Stimulated activated CD4-positive, alpha-beta T cell treated with anti-CD3 and anti-CD28 coated beads, Interleukin-4, amount 100 ng/mL, for 1 hour (primary cell): ENCODE measurements at regions not wholly inside any gene's neighbourhood (a gene's known extent, or its start where the extent isn't known, plus 50 kb on each side); places are given as distances from the start of the nearest gene placed in this dataset.

Experiments used
- DNase-seq: peaks from one replicate; pipeline ENCODE4 v3.0.0-alpha.2; 2020

- no peak for DNase-seq
These were observed 204.8 kb downstream of the KLF12 start for GRCh38 chr13:73929287-73929932.

- no peak for DNase-seq
These were observed 209.6 kb downstream of the KLF12 start for GRCh38 chr13:73924607-73925006.

- DNase-seq: no peak
These were observed 211.5 kb downstream of the KLF12 start for GRCh38 chr13:73922493-73923393.

DNA sequence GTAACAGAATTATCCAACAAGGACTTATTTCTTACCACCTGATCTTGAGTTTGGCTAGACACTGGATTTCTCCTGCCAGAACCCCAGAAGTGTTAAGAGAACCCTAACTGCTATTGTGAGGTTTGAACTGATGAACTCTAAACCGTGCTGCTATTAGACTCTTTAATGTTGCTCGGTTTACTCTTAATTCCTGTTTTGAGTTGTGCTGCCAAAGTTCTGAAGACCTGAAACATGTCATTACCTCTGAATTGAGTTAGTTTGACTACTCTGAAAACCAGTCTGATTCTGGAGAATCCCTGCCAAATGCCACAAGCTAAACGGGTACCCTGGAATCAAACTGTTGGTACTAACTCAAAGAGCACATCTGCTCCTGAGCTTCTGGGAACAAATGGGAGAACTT lies 215.5 kb downstream of the KLF12 start:
- DNase-seq: no peak

DNA sequence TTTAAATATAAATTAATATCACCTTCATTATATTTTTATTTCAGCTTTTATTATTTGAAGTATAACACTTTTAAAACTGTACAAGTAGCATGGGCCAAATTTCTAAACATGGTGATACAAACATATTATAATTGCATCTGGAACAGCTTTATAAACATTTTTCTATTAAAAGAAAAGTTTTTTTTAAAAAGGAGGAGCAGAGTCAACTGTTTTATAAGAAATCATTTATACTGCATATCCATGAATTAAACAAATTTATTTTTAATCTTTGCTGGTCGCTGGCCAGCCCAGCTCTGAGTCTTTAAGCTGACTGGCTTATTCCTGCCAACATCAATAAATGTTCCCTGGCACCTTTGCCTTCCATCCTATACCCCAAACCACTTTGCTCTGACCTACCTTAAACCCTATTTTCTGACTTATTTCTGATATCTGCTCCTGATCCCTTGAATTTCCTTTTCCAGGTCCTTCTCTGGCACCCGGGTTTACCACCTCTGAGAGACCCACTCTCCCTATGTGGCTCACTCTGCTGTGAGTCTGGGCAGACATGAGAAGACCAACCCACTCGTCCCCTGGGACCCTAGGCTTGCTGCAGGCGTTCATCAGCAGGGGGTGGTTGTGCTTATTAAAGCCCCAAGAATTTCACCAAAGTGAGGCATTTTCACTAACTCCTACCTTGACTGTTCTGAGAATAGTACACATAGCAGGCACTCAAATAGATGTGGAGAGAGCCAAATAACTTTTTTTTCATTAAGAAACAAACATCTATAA lies 220.3 kb downstream of the KLF12 start:
- DNase-seq: no peak

DNA sequence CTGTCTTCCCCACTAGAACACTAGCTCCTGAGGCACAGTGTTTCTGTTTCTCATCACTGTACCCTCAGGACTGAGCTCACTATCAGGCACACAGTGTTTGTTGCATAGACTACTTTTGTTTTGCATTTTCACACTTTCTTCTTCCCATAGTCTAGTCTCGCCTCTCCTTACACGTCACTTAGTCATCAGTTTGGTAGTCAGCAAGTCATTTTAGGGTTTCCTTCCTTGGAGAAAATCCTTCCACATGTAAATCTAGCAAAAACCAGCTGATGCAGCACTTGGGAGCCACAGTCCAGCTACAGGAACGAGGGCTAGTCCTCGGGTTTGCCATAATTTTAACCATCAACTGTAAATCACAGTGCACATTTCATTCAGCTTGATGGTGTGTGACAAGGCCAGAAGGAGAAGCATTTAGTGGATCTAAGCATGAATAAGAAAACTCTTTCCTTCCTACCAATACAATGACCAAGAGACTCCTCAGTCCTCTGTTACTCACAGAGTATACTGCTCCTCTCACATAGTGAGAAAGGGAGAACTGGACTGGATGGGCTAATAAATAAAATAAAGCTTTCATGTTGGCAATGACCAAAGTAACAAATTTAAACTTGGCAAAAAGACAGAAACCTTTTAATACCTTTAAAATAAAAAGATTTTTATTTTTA lies 221.0 kb downstream of the KLF12 start:
- no peak for DNase-seq

DNA sequence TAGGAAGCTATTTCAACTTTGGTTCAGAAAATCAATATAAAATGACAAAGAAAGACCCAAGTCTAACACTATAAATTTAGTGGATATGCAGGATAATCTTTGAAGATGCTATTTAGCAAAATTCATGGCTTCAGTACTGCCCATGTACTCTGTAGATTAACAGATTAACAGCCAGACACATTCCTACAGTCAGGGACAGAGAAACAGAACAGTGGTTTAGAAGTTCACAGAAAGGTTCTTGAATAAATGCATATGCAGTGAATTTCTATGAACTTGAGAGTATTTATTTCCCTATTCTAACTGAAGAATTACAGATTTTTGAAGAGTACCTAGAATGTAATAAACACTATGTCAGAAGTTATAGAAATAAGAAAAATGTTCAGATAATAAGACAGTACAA lies 222.8 kb downstream of the KLF12 start:
- DNase-seq: no peak

- DNase-seq: no peak
These were observed 223.5 kb downstream of the KLF12 start for GRCh38 chr13:73910733-73911132.

DNA sequence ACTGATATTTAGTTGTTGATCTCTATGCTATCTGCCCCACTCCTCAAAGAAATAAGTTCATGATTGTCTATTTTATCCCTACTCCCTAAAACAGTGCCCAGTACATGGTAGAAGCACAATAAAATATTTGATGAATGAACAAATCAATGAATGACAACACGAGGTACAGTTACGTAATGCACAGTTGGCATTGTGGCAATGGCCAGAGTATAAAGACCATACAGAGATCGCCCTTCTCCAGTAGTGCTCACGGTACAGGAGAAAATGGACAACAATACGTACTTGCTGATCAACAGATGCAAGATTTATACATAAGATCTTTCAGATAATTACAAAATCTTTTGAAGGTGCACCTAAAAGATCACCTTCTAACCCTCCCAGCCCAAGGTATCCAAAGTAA lies 225.4 kb downstream of the KLF12 start:
- no peak for DNase-seq

GRCh38 chr13:73904625-73905024 lies 229.6 kb downstream of the KLF12 start:
- no peak for DNase-seq

GRCh38 chr13:73903561-73903960 lies 230.6 kb downstream of the KLF12 start:
- DNase-seq: no peak

- DNase-seq: no peak
These were observed 231.4 kb downstream of the KLF12 start for GRCh38 chr13:73902847-73903246.

DNA sequence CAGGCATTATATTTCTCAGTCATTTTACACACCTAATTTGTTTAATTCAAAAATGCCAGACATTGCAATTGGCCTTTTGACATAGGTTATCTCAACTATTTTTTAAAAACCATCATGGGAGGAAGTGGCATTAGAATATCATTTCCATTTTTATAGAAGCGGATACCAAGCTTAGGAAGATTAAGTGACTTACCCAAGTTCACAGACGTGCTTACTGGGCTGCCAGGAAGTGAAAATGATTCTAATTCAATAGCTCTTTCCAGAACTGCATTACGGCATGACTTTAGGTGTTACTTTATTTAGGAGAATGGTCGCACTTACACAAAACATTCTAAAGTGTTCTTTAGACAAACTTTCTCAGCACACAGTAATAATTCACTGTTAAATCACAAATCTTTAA lies 231.9 kb downstream of the KLF12 start:
- no peak for DNase-seq

- DNase-seq: no peak
These were observed 232.7 kb downstream of the KLF12 start for GRCh38 chr13:73901324-73902068.

DNA sequence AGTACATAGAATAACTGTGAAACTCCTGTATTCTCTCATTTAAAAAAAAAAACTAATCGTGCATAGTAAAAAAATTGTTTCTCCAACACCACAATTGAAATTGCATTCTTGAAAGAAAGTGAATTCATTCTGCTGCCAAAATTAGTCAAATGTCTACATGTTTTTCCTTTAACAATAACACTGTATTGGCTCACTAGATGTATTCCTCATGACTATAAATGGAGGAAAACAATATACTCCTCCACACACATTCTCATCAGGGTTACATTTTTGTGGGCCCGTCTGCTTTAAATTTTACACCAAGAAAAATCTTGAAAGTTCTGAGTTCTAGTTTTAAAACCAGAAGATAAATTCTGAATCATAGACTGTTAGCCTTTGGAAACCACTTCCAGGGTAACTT lies 233.6 kb downstream of the KLF12 start:
- DNase-seq: no peak

- no peak for DNase-seq
These were observed 235.3 kb downstream of the KLF12 start for GRCh38 chr13:73898899-73899298.

- no peak for DNase-seq
These were observed 235.9 kb downstream of the KLF12 start for GRCh38 chr13:73898276-73898675.

DNA sequence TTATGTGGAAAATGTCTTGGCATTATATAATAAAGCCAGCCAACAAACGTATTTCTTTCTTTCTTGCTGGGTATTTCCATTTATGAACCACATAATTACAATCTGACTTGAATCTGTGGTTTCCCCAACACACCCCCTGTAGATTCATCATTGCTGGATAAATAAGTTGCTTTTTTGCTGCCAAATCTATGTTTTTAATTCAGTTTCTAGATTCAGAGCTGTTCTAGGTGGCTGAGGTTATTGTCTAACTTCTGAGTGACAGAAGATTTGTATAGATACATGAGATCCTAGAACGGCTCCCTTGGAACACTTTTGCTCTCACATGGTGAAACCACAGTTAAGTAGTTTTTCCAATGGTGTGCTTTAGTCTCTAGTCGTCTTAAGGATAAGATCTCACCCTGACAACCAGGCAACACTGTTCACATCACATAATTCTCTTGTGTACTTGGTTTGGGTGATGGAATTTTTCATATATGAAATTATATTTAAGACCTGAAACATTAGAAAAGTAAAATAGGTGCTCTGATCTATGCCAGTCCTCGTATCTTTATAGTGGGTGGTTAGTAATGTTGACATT lies 239.1 kb downstream of the KLF12 start:
- no peak for DNase-seq

DNA sequence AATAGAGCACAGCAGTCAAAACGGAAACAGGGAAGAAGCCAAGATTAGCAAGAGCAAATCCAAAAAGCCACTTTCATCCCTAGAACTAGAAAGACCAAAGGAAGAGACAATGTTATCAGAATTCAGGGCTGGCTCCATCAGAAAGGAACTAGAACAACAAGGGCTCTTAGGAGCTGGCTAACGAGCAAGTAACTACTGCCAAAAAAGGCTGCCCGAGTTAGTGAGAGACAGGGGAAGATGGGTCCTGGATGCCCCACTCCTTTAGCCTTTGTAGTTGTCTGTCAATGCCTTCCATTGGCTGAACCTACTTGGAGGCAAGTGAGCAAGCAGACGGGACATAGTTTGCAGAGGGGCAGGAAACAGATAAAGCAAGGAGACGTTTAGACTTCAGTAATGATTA lies 240.4 kb downstream of the KLF12 start:
- DNase-seq: no peak

DNA sequence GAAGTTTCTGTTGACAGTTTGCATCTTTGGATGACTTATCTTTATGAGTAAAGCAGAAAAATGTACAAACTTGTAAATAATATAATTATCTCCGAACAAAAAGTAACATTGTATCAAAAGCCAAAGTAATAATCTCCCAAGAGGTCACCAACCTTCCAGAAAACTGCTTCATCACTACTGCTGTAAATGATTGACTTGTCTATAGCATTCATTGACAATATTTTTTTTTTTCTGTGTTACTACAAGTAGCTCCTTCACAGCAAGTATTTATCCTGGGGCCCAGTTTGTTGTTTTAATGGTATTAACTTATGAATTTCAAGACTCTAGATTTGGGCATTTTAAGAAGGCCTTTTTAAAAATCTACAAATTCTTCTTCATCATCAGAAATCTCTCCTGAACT lies 242.4 kb downstream of the KLF12 start:
- no peak for DNase-seq

DNA sequence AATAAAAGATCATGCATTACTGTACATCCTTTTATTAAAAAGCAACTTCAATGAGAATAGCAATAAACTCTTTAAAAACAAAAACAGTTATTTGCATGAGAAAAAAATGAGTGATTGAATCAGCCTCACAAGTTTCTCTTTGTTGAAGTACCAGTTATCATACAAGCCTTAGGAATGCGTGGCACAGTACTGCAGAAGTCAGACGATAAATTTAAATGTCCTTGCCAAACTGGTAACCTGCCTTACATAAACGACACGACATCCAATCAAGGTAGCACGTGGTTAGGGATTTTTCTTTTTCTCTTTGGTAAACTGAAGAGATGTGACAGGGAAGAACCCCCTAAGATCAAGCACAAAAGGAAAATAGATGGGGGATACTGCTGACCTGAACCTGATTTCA lies 251.0 kb downstream of the KLF12 start:
- no peak for DNase-seq

DNA sequence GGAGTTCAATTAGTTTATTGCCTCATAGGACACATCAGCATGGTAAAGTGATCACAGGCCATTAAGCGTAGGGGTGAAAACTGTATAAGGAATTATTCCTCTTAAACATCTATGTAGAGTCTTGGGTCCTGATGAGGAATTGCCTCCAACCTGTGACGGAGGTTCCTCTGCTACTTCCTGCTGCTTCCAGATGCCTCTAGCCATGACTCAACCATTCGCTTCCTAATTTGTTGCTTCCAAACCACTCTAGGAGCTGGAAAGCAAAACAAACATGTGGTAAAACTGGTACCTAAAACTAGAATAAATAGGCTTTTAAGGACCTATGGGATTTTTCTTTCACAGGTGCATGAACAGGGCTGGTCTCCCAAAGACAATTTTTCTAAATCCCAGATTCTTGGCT lies 253.8 kb downstream of the KLF12 start:
- DNase-seq: no peak
